Sigmoid colon (tissue), 6 donors: ENCODE measurements at regions not wholly inside any gene's neighbourhood (a gene's known extent, or its start where the extent isn't known, plus 50 kb on each side); places are given as distances from the start of the nearest gene placed in this dataset.

Experiments
- DNase-seq: peaks from one replicate; pipeline ENCODE4 v3.0.0-alpha.2; 2019
- H3K27ac ChIP-seq, 4 donors: fragments of 200-600 bp; sonication (generic); one replicate each; pipeline ENCODE4 v1.5.1; 2016 to 2019; ENCODE audit warnings: mild to moderate bottlenecking in 1 of 4
- H3K27me3 ChIP-seq, 3 donors: fragments of 200-600 bp; sonication (generic); one replicate each; pipeline ENCODE4 v1.5.1; 2019; ENCODE audit warnings: mild to moderate bottlenecking in 1 of 3
- H3K36me3 ChIP-seq, 4 donors: fragments of 200-600 bp; sonication (generic); one replicate each; pipeline ENCODE4 v1.5.1; 2016 to 2019
- H3K4me1 ChIP-seq, 4 donors: fragments of 200-600 bp; sonication (generic); one replicate each; pipeline ENCODE4 v1.5.1; 2017 to 2019
- H3K4me3 ChIP-seq, 4 donors: fragments of 200-600 bp; sonication (generic); one replicate each; pipeline ENCODE4 v1.5.1; 2017 to 2019; ENCODE audit warnings: mild to moderate bottlenecking in 2 of 4, moderate library complexity in 1 of 4
- H3K9me3 ChIP-seq, 4 donors: fragments of 200-600 bp in 3 of 4; sonication (generic) in 3 of 4; one replicate each; pipeline versions ENCODE4 v1.5.1 to v1.6.1; 2013 to 2019
- EP300 ChIP-seq, 4 donors: sonication (generic); formaldehyde crosslinking; IDR thresholded peaks; one replicate each; pipeline ENCODE4 v1.6.1; 2017; ENCODE audit warnings: antibody characterized with exemption in 4 of 4
- POLR2A ChIP-seq, 2 donors: fragments of 450-650 bp; IDR thresholded peaks; one replicate each; pipeline ENCODE4 v1.6.1; 2016; ENCODE audit warnings: antibody characterized with exemption in 2 of 2, mild to moderate bottlenecking in 2 of 2, moderate library complexity in 2 of 2
- POLR2AphosphoS5 ChIP-seq, 4 donors: sonication (generic); formaldehyde crosslinking; IDR thresholded peaks; one replicate each; pipeline ENCODE4 v1.6.1; 2017; ENCODE audit warnings: antibody characterized with exemption in 4 of 4
- WGBS, 2 donors: extraction: QIAGEN DNeasy Blood & Tissue Kit; methylation state at CpG; one replicate each; pipeline ENCODE4 v1.1.7; 2013; 5-methylcytosine and 5-hydroxymethylcytosine counted together
- intact Hi-C: fragments of 100-400 bp; cut with DNase I; formaldehyde crosslinking; loops from one replicate; pipeline ENCODE4 v1.15.1; 2023
- TF ChIP-seq, protein P1 (sequence below), 4 experiments: fragments of 450-650 bp in 3 of 4; fragments of 200-600 bp in 1 of 4; IDR thresholded peaks; one replicate each; pipeline ENCODE4 v1.5.1; 2016 to 2019; ENCODE audit warnings: antibody characterized with exemption in 4 of 4, mild to moderate bottlenecking in 3 of 4, moderate library complexity in 2 of 4
- donor health status: healthy with polysubstance abuse.
- donor health status: healthy.

DNA sequence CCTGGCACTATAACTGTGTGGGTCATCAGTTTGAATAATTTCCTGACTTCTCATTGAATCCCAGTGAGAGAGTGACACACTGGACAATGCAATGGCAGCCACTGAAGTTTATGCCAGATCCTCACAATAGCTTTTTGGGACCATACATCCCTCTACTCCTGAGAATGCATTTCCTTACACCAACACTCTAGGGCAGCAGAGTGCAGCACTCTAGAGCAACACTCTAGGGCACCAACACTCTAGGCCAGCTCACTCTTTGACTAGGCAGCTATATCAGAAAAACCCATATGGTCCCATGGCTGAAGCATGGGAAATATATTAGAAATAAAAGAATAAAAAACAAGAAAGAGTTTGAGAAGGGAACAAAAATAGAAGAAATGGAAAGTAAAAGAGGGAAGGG lies 309.2 kb downstream of the MAP2K6 start:
- no peak overlapping the region for H3K4me3 ChIP-seq
- no peak for TF ChIP-seq EP300 (IDR thresholded peaks at IDR 0.05)
- TF ChIP-seq, protein P1, sequence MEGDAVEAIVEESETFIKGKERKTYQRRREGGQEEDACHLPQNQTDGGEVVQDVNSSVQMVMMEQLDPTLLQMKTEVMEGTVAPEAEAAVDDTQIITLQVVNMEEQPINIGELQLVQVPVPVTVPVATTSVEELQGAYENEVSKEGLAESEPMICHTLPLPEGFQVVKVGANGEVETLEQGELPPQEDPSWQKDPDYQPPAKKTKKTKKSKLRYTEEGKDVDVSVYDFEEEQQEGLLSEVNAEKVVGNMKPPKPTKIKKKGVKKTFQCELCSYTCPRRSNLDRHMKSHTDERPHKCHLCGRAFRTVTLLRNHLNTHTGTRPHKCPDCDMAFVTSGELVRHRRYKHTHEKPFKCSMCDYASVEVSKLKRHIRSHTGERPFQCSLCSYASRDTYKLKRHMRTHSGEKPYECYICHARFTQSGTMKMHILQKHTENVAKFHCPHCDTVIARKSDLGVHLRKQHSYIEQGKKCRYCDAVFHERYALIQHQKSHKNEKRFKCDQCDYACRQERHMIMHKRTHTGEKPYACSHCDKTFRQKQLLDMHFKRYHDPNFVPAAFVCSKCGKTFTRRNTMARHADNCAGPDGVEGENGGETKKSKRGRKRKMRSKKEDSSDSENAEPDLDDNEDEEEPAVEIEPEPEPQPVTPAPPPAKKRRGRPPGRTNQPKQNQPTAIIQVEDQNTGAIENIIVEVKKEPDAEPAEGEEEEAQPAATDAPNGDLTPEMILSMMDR (IDR thresholded peaks at IDR 0.05) = no peak
- no peak for TF ChIP-seq POLR2A (IDR thresholded peaks at IDR 0.05)
- no peaks in the 10 kb centered on the region for H3K27me3 ChIP-seq
- no peak for DNase-seq
- H3K4me1 ChIP-seq = no peaks in the 10 kb centered on the region
- no peaks in the 10 kb centered on the region for H3K36me3 ChIP-seq
- H3K27ac ChIP-seq = no peak overlapping the region
- intact Hi-C loops = no loop called here
- no peaks in the 10 kb centered on the region for H3K9me3 ChIP-seq

DNA sequence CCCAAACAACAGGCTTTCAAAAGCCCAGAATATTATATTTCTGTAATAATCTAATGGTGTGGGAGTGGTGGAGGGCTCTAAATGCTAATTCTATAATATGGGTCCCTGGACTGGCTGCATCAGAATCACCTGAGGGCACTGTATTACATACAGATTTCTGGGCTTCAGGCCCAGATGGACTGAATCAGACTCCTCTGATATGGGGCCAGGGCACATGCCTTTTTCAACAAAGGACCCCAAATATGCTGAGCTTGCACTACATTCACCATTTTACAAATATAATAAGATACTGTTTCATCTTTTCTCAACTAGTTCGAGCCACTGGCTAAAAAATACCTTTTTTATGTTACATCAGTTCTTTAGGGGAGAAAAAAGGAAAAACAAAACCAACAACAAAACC lies 309.7 kb downstream of the MAP2K6 start:
- no peak overlapping the region for H3K27ac ChIP-seq
- no peaks in the 10 kb centered on the region for H3K9me3 ChIP-seq
- 82 to 95% methylated on average over 1 of the region's 1 CpG for WGBS, 2 donors
- no peaks in the 10 kb centered on the region for H3K4me1 ChIP-seq
- no peak overlapping the region for H3K4me3 ChIP-seq
- TF ChIP-seq EP300 (IDR thresholded peaks at IDR 0.05) (no peak), POLR2A (IDR thresholded peaks at IDR 0.05) (no peak), POLR2AphosphoS5 (IDR thresholded peaks at IDR 0.05) (no peak)
- TF ChIP-seq, protein P1 (IDR thresholded peaks at IDR 0.05) = no peak
- no peak for DNase-seq
- intact Hi-C loops = no loop called here
- no peaks in the 10 kb centered on the region for H3K27me3 ChIP-seq
- no peaks in the 10 kb centered on the region for H3K36me3 ChIP-seq

DNA sequence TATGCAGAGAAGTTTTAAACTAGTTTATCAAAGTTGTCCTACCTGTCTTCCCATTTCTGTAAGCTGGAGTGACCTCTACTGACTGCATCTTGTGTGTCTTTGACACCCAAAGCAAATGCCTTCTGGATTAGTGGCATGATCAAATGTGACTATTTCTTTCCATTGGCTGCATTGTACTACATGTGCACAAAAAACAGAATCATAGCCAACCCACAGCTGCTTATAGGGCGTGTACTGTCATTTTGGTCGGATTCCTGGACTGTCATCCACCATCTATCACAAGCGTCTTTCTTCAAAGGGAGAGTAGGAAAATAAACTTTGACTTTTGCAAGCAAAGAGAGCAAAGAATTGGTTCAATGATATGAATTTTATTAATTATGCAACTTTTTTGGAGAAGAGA lies 310.6 kb downstream of the MAP2K6 start:
- H3K36me3 ChIP-seq = no peaks in the 10 kb centered on the region
- no peak for DNase-seq
- TF ChIP-seq, protein P1 (IDR thresholded peaks at IDR 0.05) = no peak
- no peak for TF ChIP-seq POLR2AphosphoS5 (IDR thresholded peaks at IDR 0.05)
- TF ChIP-seq POLR2A (IDR thresholded peaks at IDR 0.05) = no peak
- TF ChIP-seq EP300 (IDR thresholded peaks at IDR 0.05) = no peak
- 82 to 86% methylated on average over 3 of the region's 3 CpGs for WGBS, 2 donors
- intact Hi-C loops = no loop called here
- H3K4me3 ChIP-seq = no peak overlapping the region
- H3K27me3 ChIP-seq = no peaks in the 10 kb centered on the region
- no peaks in the 10 kb centered on the region for H3K9me3 ChIP-seq
- H3K27ac ChIP-seq = no peak overlapping the region
- H3K4me1 ChIP-seq = no peaks in the 10 kb centered on the region

DNA sequence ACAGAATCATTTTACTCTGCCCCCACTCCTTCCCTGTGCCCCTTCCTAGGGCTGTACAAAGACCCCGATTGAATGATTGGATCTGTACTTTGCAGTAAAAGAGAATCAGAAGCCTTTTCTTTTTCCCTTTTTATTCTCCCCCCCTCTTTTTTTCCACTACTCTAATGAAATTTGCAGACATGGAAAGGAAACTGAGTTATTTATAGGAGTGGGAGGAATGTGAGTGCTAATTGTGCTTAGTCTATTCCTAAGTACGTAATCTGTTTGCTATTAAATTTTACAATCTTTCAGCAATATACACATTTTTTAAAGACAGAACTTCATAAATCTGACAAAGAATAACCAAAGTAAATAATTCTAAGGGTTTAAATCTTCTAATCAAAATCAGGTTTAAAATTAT lies 314.3 kb downstream of the MAP2K6 start:
- no peak for TF ChIP-seq POLR2AphosphoS5 (IDR thresholded peaks at IDR 0.05)
- TF ChIP-seq POLR2A (IDR thresholded peaks at IDR 0.05) = no peak
- TF ChIP-seq, protein P1 (IDR thresholded peaks at IDR 0.05) = no peak
- no peak for TF ChIP-seq EP300 (IDR thresholded peaks at IDR 0.05)
- DNase-seq = no peak
- Histone ChIP-seq H3K9me3 (no peaks in the 10 kb centered on the region), H3K27ac (no peak overlapping the region), H3K27me3 (no peaks in the 10 kb centered on the region), H3K36me3 (no peaks in the 10 kb centered on the region), H3K4me3 (no peak overlapping the region), H3K4me1 (peaks cover 0 to 18% (median 11%) of the 10 kb centered on the region in 4 donors)
- intact Hi-C loops = no loop called here
- 75 to 85% methylated on average over 2 of the region's 2 CpGs for WGBS, 2 donors

DNA sequence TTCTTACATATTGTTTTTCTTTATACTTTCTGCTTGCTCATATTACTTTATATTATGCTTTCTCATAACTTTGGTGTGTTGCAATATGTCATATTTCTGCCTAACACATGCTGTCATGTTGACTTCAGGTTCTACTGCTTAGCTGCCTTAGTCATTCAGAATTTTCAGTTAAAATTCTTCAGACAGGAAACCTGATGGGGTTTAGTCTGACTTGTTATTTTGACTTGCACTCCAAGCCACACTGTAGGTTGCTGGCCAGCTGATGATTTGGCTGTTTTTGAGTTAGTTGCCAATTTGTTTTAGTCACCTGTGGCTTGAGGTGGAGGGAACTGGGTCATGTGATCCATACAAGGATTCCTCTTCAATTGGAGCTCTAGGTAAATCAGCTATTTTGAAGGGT lies 315.4 kb downstream of the MAP2K6 start:
- Histone ChIP-seq H3K9me3 (no peaks in the 10 kb centered on the region), H3K27me3 (no peaks in the 10 kb centered on the region), H3K4me1 (peaks cover 0 to 18% (median 13%) of the 10 kb centered on the region in 4 donors), H3K4me3 (no peak overlapping the region), H3K36me3 (no peaks in the 10 kb centered on the region), H3K27ac (no peak overlapping the region)
- TF ChIP-seq POLR2AphosphoS5 (IDR thresholded peaks at IDR 0.05) (no peak), EP300 (IDR thresholded peaks at IDR 0.05) (no peak), POLR2A (IDR thresholded peaks at IDR 0.05) (no peak)
- TF ChIP-seq, protein P1 (IDR thresholded peaks at IDR 0.05) = no peak
- DNase-seq = no peak
- intact Hi-C loops = no loop called here
